Activated naive CD8-positive, alpha-beta T cell treated with anti-CD3 and anti-CD28 coated beads, Interleukin-2, amount 10 ng/mL, durations not matched to agents 7 days and 5 days (primary cell): ENCODE measurements at regions not wholly inside any gene's neighbourhood (a gene's known extent, or its start where the extent isn't known, plus 50 kb on each side); places are given as distances from the start of the nearest gene placed in this dataset.

ENCODE experiments used
- ATAC-seq: fragments of 150-1000 bp; cut with Tn5 transposase; one replicate; pipeline ENCODE4 v1.10.0; 2021; ENCODE audit warnings: low read depth, moderate library complexity
- POLR2A ChIA-PET: fragments of 350-600 bp; sonication (Branson Sonifier 250); formaldehyde crosslinking; loops from one replicate; lab custom pipeline; 2021; ENCODE audit warnings: antibody characterized with exemption; lab: Charles Lee
- DNase-seq: peaks from one replicate; pipeline ENCODE4 v3.0.0; 2021
- H3K27ac Mint-ChIP-seq: one replicate; pipeline ENCODE4 v1.8.0; 2022; ENCODE audit warnings: mild to moderate bottlenecking, mixed read lengths
- H3K27me3 Mint-ChIP-seq: one replicate; pipeline ENCODE4 v1.8.0; 2022; ENCODE audit warnings: mild to moderate bottlenecking, moderate library complexity, mixed read lengths
- H3K36me3 Mint-ChIP-seq: one replicate; pipeline ENCODE4 v1.8.0; 2021; ENCODE audit warnings: mild to moderate bottlenecking, mixed read lengths
- H3K4me1 Mint-ChIP-seq: one replicate; pipeline ENCODE4 v1.8.0; 2021; ENCODE audit warnings: mixed read lengths
- H3K4me3 Mint-ChIP-seq: one replicate; pipeline ENCODE4 v1.8.0; 2022; ENCODE audit warnings: mild to moderate bottlenecking, moderate library complexity, mixed read lengths
- H3K9me3 Mint-ChIP-seq: one replicate; pipeline ENCODE4 v1.8.0; 2021; ENCODE audit warnings: mixed read lengths

DNA sequence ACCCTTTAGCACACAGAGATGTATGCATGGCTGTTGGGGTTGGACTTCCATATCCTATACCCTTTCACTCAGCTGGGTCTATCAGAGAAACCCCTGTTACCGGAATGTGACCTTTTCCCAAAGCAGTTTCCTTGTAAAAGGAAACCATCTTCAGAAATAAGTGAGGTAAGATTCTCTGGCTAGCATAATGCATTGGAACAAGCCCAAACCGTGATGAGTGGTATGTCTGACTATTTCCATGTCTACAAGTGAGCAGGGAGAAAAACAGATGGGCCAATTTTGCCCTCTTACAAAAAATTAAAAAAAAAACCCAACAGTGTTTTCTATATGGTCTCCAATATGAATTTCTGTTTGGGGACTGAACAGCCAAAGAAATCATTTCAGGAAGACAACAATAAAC is 283.9 kb downstream of the SMARCA1 start:
- no peaks in the 10 kb centered on the region for H3K4me1 Mint-ChIP-seq
- POLR2A ChIA-PET, result no interaction called here
- ATAC-seq (no peak), DNase-seq (no peak)
- H3K27me3 Mint-ChIP-seq, result no peaks in the 10 kb centered on the region
- no peak overlapping the region for H3K27ac Mint-ChIP-seq
- no peak overlapping the region for H3K4me3 Mint-ChIP-seq
- H3K36me3 Mint-ChIP-seq, result no peaks in the 10 kb centered on the region
- no peaks in the 10 kb centered on the region for H3K9me3 Mint-ChIP-seq

DNA sequence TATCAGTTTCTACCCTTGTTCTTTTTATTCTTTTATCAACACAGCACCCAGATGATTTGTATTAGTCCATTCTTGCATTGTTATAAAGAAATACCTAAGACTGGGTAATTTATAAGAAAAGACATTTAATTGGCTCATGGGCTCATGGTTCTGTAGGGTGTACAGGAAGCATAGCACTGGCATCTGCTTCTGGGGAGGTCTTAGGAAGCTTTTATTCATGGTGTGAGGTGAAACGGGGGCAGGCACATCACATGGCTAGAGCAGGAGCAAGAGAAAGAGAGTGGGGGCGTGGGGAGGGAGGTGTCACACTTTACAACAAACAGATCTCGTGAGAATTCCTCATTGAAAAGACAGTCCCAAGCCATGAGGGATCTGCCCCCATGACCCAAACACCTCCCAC is 285.3 kb downstream of the SMARCA1 start:
- no peak for ATAC-seq
- H3K4me3 Mint-ChIP-seq, result no peak overlapping the region
- no peak for DNase-seq
- POLR2A ChIA-PET, result no interaction called here
- H3K36me3 Mint-ChIP-seq, result no peaks in the 10 kb centered on the region
- no peaks in the 10 kb centered on the region for H3K4me1 Mint-ChIP-seq
- H3K27me3 Mint-ChIP-seq, result no peaks in the 10 kb centered on the region
- H3K27ac Mint-ChIP-seq, result no peak overlapping the region
- no peaks in the 10 kb centered on the region for H3K9me3 Mint-ChIP-seq

DNA sequence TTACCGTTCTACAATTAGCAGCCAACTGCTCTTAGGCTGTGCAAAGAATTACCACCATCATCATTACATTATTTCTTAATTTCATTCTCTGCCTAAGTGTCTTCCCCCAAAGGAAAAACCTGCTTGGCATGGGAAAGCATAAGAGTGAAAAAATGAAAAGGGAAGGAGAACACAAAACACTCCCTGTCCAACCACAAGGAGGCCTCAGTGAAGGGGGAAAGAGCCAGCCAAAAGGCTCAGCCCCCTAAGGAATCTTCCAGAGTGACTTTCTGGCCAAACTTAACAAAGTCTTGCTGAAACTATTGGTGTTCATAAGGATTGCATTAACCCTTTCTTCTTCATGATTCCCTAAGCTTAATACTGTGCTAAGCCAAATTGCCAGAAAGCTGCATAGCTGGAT is 287.4 kb downstream of the SMARCA1 start:
- ATAC-seq (no peak), DNase-seq (no peak)
- no peaks in the 10 kb centered on the region for H3K4me1 Mint-ChIP-seq
- H3K4me3 Mint-ChIP-seq, result no peak overlapping the region
- POLR2A ChIA-PET, result no interaction called here
- H3K27ac Mint-ChIP-seq, result no peak overlapping the region
- no peaks in the 10 kb centered on the region for H3K36me3 Mint-ChIP-seq
- H3K9me3 Mint-ChIP-seq, result no peaks in the 10 kb centered on the region
- H3K27me3 Mint-ChIP-seq, result no peaks in the 10 kb centered on the region

DNA sequence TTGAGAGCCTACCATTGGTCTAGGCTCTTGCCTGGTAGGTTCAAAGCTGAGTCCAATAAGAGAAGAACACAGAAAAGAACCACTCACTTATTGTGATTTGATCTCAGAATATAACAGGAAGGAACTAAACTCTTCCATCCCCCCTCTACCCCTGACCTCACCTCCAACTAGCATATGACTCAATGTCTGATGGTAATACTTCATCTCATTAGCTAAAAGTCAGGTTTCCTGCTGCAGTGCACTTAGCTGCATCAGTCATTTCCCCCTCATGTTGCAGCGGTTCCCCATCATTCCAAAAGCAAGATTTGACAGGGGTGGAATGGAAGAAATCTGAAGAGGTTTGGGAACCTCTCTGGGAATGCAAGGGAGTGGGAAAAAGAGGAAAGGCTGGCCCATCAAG is 289.5 kb downstream of the SMARCA1 start:
- no peak for ATAC-seq
- no peak overlapping the region for H3K27ac Mint-ChIP-seq
- H3K4me3 Mint-ChIP-seq, result no peak overlapping the region
- no peak for DNase-seq
- no peaks in the 10 kb centered on the region for H3K4me1 Mint-ChIP-seq
- POLR2A ChIA-PET, result no interaction called here
- H3K27me3 Mint-ChIP-seq, result no peaks in the 10 kb centered on the region
- H3K36me3 Mint-ChIP-seq, result no peaks in the 10 kb centered on the region
- H3K9me3 Mint-ChIP-seq, result no peaks in the 10 kb centered on the region

DNA sequence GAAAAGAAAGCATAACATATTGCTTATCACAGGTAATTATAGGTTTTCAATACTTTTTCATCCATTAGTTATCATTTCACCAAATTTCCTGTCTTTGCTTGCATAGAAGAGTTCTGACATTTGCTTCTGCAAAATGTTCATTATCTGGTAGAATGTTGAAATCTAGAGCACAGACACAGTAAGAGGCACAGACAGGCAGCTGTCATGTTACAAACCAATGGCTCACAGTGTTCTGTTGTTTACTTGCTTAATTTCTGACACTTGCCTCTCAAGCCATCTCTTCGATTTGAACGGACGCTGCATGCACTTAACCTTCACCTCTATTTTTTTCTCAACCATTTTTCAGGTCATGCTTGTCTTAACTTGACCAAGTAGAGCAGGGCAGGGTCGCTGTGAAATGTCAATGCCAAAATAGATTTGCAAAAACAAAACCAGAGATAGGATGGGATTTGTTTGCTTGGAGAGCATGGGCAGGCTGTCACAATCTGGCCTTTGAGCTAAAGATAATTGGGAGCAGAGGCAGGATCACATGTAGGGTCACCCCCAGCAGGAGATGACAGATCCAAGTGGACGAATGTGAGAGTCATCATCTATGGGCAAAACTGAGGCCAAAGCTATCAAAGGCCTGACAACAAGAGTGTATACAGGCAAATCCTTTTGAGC is 292.3 kb downstream of the SMARCA1 start:
- H3K27ac Mint-ChIP-seq, result no peak overlapping the region
- no peaks in the 10 kb centered on the region for H3K4me1 Mint-ChIP-seq
- H3K27me3 Mint-ChIP-seq, result no peaks in the 10 kb centered on the region
- no peaks in the 10 kb centered on the region for H3K36me3 Mint-ChIP-seq
- no peaks in the 10 kb centered on the region for H3K9me3 Mint-ChIP-seq
- no peak for ATAC-seq
- no peak for DNase-seq
- POLR2A ChIA-PET, result no interaction called here
- no peak overlapping the region for H3K4me3 Mint-ChIP-seq

DNA sequence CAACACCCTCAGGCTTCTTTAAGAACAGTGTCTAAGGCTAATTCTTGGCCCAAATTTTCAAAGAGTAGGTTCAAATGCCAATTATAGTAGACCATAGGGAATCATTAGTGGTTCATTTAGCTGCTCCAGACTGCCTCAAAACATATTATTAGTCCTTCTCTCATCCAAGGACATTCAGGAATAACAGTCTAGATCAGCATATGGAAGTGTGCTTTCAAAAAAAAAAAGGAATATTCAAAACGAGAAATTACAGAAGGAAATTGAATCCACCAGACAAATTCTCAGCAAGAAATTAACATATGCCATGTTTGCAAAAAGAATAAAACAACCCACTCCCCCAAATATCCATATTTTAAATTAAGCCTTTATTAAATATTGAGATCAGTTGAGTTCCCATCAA is 293.1 kb downstream of the SMARCA1 start:
- POLR2A ChIA-PET, result no interaction called here

DNA sequence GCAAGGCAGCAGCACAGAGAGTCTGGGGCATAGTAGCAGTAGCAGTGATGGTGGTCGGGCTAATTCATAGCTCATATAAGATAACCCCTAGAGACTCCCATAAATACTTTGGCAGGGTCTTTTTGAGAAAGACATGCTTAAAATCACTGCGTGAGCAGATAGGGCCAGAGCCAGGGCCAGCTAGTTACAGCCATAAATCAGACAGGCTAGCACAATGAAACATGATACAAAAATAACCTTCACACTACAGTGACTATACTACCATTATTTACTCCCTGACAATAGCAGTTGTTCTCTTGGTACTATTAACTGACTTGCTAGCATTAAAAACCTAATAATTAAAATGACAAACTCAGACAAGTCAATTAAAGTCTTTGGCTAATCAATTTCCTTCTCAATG is 295.9 kb downstream of the SMARCA1 start:
- no peak overlapping the region for H3K4me3 Mint-ChIP-seq
- no peaks in the 10 kb centered on the region for H3K27me3 Mint-ChIP-seq
- DNase-seq, result no peak
- H3K36me3 Mint-ChIP-seq, result no peaks in the 10 kb centered on the region
- POLR2A ChIA-PET, result no interaction called here
- no peaks in the 10 kb centered on the region for H3K9me3 Mint-ChIP-seq
- H3K4me1 Mint-ChIP-seq, result no peaks in the 10 kb centered on the region
- H3K27ac Mint-ChIP-seq, result no peak overlapping the region
- no peak for ATAC-seq

More for the DNA sequence above, 293.1 kb downstream of the SMARCA1 start:
- DNase-seq, result no peak
- H3K27me3 Mint-ChIP-seq, result no peaks in the 10 kb centered on the region
- H3K27ac Mint-ChIP-seq, result no peak overlapping the region
- no peak for ATAC-seq
- H3K4me3 Mint-ChIP-seq, result no peak overlapping the region
- no peaks in the 10 kb centered on the region for H3K4me1 Mint-ChIP-seq
- H3K36me3 Mint-ChIP-seq, result no peaks in the 10 kb centered on the region
- H3K9me3 Mint-ChIP-seq, result no peaks in the 10 kb centered on the region

DNA sequence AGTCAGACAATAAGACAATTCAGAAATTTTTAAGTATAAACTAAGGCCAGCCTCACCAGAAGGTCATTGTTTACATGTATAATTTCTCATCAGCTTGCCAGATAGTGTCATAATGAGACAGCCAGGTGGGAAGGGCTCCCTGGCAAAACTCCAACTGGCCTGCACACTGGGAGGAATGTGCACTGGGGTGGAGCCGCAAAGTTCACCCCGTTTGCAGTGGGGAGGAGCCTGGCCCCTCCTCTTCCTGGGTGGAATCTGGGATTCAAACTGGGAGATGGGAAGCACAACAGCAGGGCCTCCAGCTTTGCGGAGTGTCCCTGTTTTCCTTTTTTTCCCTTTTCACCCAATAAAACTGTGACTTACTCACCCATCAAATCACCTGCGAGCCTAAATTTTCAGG is 329.9 kb downstream of the SMARCA1 start:
- no peaks in the 10 kb centered on the region for H3K4me1 Mint-ChIP-seq
- no peak for DNase-seq
- no peak overlapping the region for H3K4me3 Mint-ChIP-seq
- POLR2A ChIA-PET, result no interaction called here
- ATAC-seq, result no peak
- H3K27me3 Mint-ChIP-seq, result no peaks in the 10 kb centered on the region
- no peak overlapping the region for H3K27ac Mint-ChIP-seq
- H3K9me3 Mint-ChIP-seq, result no peaks in the 10 kb centered on the region
- no peaks in the 10 kb centered on the region for H3K36me3 Mint-ChIP-seq

DNA sequence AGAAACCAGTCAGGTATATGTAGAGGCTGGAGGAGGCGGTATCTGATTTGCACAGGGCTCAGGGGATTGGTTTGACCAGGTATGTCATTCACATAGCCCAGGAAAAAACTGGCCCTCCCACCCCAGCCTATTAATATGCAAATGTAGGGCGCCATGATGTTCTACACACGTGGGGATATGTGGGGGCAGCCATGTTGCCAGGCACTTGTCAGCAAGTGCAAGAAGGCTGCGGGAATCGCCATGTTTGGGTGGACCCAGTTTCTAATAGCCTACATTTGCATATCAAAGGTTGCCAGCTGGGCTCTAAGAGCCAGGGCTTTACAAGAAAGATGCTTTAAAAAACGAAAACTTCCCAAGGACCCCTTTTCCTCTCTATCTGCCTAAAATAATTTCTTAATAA is 335.1 kb downstream of the SMARCA1 start:
- ATAC-seq (no peak), DNase-seq (no peak)
- H3K4me3 Mint-ChIP-seq, result no peak overlapping the region
- no peaks in the 10 kb centered on the region for H3K4me1 Mint-ChIP-seq
- no peaks in the 10 kb centered on the region for H3K36me3 Mint-ChIP-seq
- POLR2A ChIA-PET, result no interaction called here
- no peak overlapping the region for H3K27ac Mint-ChIP-seq
- no peaks in the 10 kb centered on the region for H3K27me3 Mint-ChIP-seq
- H3K9me3 Mint-ChIP-seq, result no peaks in the 10 kb centered on the region

DNA sequence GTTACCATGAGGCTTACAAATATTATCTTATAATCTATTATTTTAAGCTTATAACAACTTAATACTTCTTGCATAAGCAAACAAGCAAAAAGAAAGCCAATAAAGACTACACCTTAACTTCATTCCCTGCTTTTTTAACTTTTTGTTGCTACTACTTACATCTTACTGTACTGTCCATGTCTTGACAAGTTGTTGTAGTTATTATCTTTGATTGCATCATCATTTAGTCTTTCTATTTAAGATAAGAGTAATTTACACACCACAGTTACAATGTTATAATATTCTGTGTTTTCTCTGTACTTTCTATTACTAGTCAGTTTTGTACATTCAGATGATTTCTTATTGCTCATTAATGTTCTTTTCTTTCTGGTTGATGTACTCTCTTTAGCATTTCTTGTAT is 346.6 kb downstream of the SMARCA1 start:
- H3K36me3 Mint-ChIP-seq, result no peaks in the 10 kb centered on the region
- no peak for DNase-seq
- ATAC-seq, result no peak
- no peak overlapping the region for H3K4me3 Mint-ChIP-seq
- H3K27me3 Mint-ChIP-seq, result no peaks in the 10 kb centered on the region
- no peaks in the 10 kb centered on the region for H3K9me3 Mint-ChIP-seq
- POLR2A ChIA-PET, result no interaction called here
- H3K27ac Mint-ChIP-seq, result no peak overlapping the region
- no peaks in the 10 kb centered on the region for H3K4me1 Mint-ChIP-seq

DNA sequence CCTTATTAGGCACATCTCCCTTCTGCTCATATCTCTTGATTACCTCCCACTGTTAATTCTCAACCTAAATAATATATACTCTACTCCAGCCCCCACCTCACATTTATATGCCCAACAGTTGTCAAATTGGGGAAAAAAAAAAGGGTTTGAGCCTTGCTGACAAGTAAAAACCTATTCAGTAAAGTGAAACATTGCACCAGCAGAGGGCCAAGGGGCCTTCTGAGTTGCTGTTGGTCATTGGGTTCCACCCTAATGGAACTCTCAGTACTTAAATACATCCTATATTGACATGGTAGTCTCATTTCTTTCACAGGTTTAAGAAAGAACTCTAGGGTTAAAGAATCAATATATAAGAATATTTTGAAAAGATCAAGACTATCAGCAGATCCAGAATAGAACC is 362.2 kb downstream of the SMARCA1 start:
- Mint-ChIP-seq H3K4me3 (no peak overlapping the region), H3K9me3 (no peaks in the 10 kb centered on the region), H3K27me3 (no peaks in the 10 kb centered on the region), H3K27ac (no peak overlapping the region), H3K36me3 (no peaks in the 10 kb centered on the region), H3K4me1 (no peaks in the 10 kb centered on the region)
- DNase-seq, result no peak
- POLR2A ChIA-PET, result no interaction called here
- ATAC-seq, result no peak

DNA sequence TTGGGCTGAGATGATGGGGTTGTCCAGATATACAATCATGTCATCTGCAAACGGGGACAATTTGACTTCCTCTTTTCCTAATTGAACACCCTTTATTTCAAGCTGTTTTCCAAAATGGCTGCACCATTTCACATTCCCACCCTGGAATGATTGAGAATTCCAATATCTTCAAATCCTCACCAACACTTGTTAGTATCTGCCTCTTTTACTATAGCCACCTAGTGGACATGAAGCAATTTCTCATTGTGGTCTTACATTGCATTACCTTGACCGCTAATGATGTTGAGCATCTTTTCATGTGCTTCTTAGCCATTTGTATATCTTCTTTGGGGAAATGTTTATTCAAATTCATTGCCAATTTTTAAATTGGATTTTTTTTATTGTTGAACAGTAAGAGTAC is 364.8 kb downstream of the SMARCA1 start:
- Mint-ChIP-seq H3K27me3 (no peaks in the 10 kb centered on the region), H3K27ac (no peak overlapping the region), H3K9me3 (no peaks in the 10 kb centered on the region), H3K36me3 (no peaks in the 10 kb centered on the region), H3K4me3 (no peak overlapping the region), H3K4me1 (no peaks in the 10 kb centered on the region)
- no peak for DNase-seq
- POLR2A ChIA-PET, result no interaction called here
- ATAC-seq, result no peak

DNA sequence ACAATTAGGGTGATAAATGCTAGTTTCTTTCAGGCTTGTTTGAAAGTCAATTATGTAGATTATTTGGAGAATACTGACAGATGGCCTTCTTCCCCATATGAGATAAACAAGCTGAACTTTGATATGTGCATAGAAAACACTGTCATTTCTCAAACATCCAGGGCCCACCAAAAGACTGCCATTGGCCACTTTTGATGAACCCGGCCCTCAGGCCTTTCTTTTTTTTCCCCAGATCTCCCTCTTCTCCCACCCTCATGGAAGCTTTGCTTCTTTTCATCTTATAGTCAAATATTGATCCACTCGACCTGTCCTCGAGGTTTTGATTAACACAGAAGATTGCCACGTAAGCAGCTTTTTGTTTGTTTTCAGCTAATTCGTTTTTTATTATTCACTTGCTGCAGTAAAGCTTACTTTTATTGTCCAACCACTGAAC is 377.4 kb downstream of the SMARCA1 start:
- no peak overlapping the region for H3K4me3 Mint-ChIP-seq
- ATAC-seq, result no peak
- DNase-seq, result no peak
- H3K36me3 Mint-ChIP-seq, result no peaks in the 10 kb centered on the region
- H3K27me3 Mint-ChIP-seq, result no peaks in the 10 kb centered on the region
- no peaks in the 10 kb centered on the region for H3K4me1 Mint-ChIP-seq
- no peak overlapping the region for H3K27ac Mint-ChIP-seq
- POLR2A ChIA-PET, result no interaction called here
- H3K9me3 Mint-ChIP-seq, result no peaks in the 10 kb centered on the region

DNA sequence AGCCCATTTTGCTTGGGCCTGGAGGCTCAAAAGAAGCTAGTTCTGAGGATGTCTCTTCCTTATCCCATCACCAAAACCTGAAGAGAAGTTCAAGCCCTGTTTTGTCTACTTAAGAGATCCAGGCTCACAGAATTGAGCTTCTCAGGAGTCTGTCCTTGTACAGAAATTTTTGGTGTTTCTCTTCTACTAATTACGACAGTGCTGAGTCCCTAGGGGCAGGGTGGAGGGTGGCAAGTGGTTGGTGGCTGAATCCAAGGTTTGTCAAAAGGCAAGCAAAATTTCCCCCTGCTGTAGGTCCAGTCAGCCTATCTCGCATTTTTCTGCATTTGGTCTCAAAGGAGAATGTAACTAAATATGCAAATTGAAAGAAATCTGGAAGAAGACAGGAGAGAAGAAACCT is 377.9 kb downstream of the SMARCA1 start:
- H3K9me3 Mint-ChIP-seq, result no peaks in the 10 kb centered on the region
- no peaks in the 10 kb centered on the region for H3K27me3 Mint-ChIP-seq
- no peaks in the 10 kb centered on the region for H3K4me1 Mint-ChIP-seq
- DNase-seq, result no peak
- no peak overlapping the region for H3K27ac Mint-ChIP-seq
- ATAC-seq, result no peak
- POLR2A ChIA-PET, result no interaction called here
- H3K36me3 Mint-ChIP-seq, result no peaks in the 10 kb centered on the region
- H3K4me3 Mint-ChIP-seq, result no peak overlapping the region
